ENCODE measurements at regions not wholly inside any gene's neighbourhood (a gene's known extent, or its start where the extent isn't known, plus 50 kb on each side); places are given as distances from the start of the nearest gene placed in this dataset.

DNA sequence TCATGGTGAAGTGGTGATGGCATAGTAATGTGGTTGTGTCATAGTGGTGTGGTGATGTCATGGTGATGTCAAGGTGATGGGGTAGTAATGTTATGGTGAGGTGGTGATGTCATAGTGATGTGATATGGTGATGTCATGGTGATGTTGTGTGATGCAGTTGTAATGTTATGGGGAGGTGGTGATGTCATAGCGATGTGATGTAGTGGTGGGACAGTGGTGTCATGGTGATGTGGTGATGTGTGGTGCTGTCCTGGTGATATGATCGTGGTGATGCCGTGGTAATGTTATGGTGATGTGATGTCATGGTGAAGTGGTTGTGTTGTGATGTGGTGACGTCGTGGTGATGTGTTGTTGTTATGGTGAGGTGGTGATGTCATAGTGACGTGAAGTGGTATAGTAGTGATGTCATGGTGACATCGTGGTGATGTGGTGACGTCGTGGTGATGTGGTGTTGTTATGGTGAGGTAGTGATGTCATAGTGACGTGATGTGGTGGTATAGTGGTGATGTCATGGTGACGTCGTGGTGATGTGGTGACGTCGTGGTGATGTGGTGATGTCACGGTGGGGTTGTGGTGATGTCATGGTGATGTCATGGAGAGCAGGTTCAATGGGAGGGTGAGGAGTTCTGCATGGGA lies 242.7 kb upstream of the MYT1L start (continued):
- TF ChIP-seq L3MBTL2 (IDR thresholded peaks at IDR 0.05), result no peak
- TF ChIP-seq POU5F1 (IDR thresholded peaks at IDR 0.05; ENCODE audit: borderline replicate concordance, low read depth, low read length, partially characterized antibody), result no peak
- TF ChIP-seq ATF1 (CRISPR knock-in tag; IDR thresholded peaks at IDR 0.05), result peak; percentile 64
- peak; percentile 100 for TF ChIP-seq ATF1 (tag; IDR thresholded peaks at IDR 0.05)
- no peak for TF ChIP-seq HDAC3 (IDR thresholded peaks at IDR 0.05; ENCODE audit: borderline replicate concordance, partially characterized antibody)
- TF ChIP-seq TAF15 (IDR thresholded peaks at IDR 0.05; ENCODE audit: low read depth, low read length), result no peak
- TF ChIP-seq RBM25 (IDR thresholded peaks at IDR 0.05; ENCODE audit: low read depth, low read length, severe bottlenecking), result no peak
- no peak for TF ChIP-seq POLR2H (tag; IDR thresholded peaks at IDR 0.05; ENCODE audit: low read depth)
- no peak for TF ChIP-seq MXD1 (CRISPR knock-in tag; IDR thresholded peaks at IDR 0.05; ENCODE audit: borderline replicate concordance, poor library complexity, severe bottlenecking)
- no peak for TF ChIP-seq NFATC3 (IDR thresholded peaks at IDR 0.05)
- peak; percentile 100 for TF ChIP-seq NCOA1 (IDR thresholded peaks at IDR 0.05; ENCODE audit: low read depth)
- TF ChIP-seq KAT8 (IDR thresholded peaks at IDR 0.05; ENCODE audit: low read depth), result no peak
- TF ChIP-seq RBM39 (optimal IDR thresholded peaks at IDR 0.05; ENCODE audit: low read depth, low read length), result no peak
- no peak for TF ChIP-seq HDAC2 (IDR thresholded peaks at IDR 0.05)
- 0 out of 2 replicates have a peak, but pooled peaks have one; percentile 2 for TF ChIP-seq CBFA2T3 (IDR thresholded peaks at IDR 0.05)
- no peak for TF ChIP-seq MEF2A (IDR thresholded peaks at IDR 0.05; ENCODE audit: control insufficient read depth, low read depth, low read length)
- TF ChIP-seq, protein P1, sequence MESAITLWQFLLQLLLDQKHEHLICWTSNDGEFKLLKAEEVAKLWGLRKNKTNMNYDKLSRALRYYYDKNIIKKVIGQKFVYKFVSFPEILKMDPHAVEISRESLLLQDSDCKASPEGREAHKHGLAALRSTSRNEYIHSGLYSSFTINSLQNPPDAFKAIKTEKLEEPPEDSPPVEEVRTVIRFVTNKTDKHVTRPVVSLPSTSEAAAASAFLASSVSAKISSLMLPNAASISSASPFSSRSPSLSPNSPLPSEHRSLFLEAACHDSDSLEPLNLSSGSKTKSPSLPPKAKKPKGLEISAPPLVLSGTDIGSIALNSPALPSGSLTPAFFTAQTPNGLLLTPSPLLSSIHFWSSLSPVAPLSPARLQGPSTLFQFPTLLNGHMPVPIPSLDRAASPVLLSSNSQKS (CRISPR knock-in tag; IDR thresholded peaks at IDR 0.05), result no peak
- TF ChIP-seq, protein P2, sequence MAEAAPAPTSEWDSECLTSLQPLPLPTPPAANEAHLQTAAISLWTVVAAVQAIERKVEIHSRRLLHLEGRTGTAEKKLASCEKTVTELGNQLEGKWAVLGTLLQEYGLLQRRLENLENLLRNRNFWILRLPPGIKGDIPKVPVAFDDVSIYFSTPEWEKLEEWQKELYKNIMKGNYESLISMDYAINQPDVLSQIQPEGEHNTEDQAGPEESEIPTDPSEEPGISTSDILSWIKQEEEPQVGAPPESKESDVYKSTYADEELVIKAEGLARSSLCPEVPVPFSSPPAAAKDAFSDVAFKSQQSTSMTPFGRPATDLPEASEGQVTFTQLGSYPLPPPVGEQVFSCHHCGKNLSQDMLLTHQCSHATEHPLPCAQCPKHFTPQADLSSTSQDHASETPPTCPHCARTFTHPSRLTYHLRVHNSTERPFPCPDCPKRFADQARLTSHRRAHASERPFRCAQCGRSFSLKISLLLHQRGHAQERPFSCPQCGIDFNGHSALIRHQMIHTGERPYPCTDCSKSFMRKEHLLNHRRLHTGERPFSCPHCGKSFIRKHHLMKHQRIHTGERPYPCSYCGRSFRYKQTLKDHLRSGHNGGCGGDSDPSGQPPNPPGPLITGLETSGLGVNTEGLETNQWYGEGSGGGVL (CRISPR knock-in tag; IDR thresholded peaks at IDR 0.05), result no peak
- no peak for TF ChIP-seq FUS (optimal IDR thresholded peaks at IDR 0.05; ENCODE audit: low read depth, low read length)
- TF ChIP-seq CBX3 (IDR thresholded peaks at IDR 0.05; ENCODE audit: borderline replicate concordance in 1 of 2, low read length in 2 of 2), result peak in 1 of 2 experiments; percentile 73; a peak in 2 of 3 replicates
- TF ChIP-seq KDM2B (CRISPR knock-in tag; IDR thresholded peaks at IDR 0.05), result no peak
- TF ChIP-seq HNRNPUL1 (IDR thresholded peaks at IDR 0.05; ENCODE audit: low read length), result no peak

All from K562 (cell line).